RKO (cell line): ENCODE measurements at regions not wholly inside any gene's neighbourhood (a gene's known extent, or its start where the extent isn't known, plus 50 kb on each side); places are given as distances from the start of the nearest gene placed in this dataset.
A peak's percentile ranks its signal among the peaks of the same experiment; 100 is the strongest.
"Not testable (repeated sequence)": the region's sequence is repeated elsewhere in the genome, so short reads cannot be mapped to it uniquely, and the experiment has no call there.

ENCODE experiments used
- DNase-seq: peaks from one replicate; pipeline ENCODE4 v3.0.0-alpha.2; 2016; ENCODE audit warnings: low spot score

GRCh38 chr5:21336478-21336877, 1348.5 kb upstream of the CDH18 start:
- DNase-seq = peak; percentile 67

- not testable (repeated sequence) for DNase-seq
These were observed 1327.4 kb upstream of the CDH18 start for GRCh38 chr5:21315376-21315775.

DNA sequence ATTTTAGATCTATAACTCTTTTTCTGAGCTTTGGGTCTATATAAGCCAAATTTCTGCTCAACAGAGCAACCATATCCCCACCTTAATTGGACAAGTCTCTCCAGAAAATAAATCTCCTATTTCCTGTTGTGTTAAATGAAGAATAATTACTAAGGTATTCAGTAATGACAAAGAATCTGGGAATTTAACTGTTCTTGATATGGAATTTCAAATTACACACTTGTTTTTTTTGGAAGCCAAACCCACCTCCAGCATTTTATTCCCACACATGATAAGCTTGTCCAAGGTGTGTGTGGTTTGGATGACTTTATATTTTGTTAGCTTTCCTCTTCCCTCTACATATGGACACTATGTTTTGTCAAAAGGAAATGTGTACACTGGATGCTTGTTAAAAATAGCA, 1313.2 kb upstream of the CDH18 start:
- DNase-seq = not testable (repeated sequence)

DNA sequence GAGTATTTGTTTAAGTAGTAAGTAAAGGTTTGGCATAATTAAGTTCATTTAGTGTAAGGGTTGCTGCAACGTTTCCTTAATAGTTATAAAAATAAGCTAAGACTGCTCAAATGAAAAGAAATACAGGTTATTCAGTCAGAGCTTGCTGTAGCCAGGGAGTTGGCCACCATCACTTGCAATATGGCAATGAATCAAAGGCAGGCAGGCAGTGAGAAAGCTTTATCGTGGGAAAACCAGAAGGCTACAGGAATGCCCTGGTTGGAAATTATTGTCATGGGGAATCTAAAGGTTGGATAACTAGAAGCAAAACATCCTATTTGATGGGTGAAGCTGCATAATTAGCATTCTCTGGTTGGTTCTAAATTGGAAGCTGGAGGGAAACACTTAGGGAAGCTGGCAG, 1286.4 kb upstream of the CDH18 start:
- DNase-seq = not testable (repeated sequence)

- DNase-seq = no peak
These were observed 1275.4 kb upstream of the CDH18 start for GRCh38 chr5:21263361-21263760.

GRCh38 chr5:21254161-21254560, 1266.2 kb upstream of the CDH18 start:
- no peak for DNase-seq

DNA sequence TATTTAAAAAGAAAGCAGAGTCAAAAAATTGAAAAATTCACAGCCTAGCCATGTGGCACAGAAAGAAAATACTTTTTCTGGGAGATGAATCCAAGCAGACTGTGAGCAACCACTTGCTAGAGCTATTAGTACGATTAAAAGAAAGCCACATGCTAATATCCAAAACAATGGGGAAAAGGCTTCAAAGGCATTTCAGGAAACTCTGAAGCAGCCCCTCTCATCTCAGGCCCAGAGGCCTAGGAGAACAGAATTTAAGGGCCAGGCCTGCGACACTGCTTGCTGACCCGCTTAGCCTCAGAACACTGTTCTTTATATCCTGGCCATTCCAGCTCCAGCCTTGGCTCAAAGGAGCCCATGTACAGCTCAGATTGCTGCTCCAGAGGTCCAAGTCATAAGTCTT, 1257.0 kb upstream of the CDH18 start:
- no peak for DNase-seq

- DNase-seq = no peak
These were observed 1250.8 kb upstream of the CDH18 start for GRCh38 chr5:21238786-21239185.

DNA sequence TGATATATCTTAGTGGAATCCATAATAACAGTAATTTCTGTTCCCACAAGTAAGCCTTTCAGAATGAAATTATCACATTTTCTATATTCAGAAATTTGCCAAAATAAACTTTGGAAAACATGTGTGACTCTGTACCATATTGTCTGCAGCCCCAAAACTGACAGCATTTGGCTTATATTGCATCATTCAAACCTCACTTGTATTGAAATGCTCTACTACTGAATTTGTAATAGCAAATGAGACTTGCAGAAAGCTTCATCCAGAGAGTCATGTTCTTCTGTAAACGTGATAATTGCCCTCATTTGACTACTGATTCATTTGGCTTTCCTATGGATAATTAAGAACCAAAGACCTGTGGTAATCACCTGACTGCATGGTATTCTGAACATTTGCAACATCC, 1249.5 kb upstream of the CDH18 start:
- DNase-seq = no peak

- peak; percentile 55 for DNase-seq
These were observed 1249.0 kb upstream of the CDH18 start for GRCh38 chr5:21236971-21237427.

- no peak for DNase-seq
These were observed 1248.1 kb upstream of the CDH18 start for GRCh38 chr5:21236104-21236503.

DNA sequence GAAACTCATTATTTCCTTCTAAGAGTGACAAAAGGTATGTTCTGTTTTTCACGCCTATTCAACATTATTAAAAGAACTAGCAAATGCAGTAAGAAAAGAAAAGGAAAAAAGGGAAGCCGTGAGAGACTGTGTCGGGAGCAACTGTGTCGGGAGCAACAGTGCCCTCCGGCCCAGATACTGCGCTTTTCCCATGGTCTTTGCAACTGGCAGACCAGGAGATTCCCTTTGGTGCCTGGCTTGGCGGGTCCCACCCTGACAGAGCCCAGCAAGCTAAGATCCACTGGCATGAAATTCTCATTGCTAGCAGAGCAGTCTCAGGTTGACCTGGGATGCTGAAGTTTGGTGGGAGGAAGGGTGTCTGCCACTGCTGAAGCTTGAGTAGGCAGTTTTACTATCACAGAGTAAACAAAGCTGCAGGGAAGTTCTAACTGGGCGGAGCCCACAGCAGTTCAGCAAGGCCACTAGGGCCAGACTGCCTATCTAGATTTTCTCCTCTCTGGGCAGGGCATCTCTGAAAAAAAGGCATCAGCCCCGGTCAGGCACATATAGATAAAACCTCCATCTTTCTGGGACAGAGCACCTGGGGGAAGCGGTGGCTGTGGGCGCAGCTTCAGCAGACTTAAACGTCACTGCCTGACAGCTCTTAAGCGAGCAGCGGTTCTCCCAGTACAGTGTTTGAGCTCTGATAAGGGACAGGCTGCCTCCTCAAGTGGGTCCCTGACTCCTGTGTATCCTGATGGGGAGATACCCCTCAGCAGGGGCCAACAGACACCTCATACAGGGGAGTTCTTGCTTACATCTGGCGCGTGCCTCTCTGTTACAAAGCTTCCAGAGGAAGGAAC, 1237.4 kb upstream of the CDH18 start:
- DNase-seq = no peak

DNA sequence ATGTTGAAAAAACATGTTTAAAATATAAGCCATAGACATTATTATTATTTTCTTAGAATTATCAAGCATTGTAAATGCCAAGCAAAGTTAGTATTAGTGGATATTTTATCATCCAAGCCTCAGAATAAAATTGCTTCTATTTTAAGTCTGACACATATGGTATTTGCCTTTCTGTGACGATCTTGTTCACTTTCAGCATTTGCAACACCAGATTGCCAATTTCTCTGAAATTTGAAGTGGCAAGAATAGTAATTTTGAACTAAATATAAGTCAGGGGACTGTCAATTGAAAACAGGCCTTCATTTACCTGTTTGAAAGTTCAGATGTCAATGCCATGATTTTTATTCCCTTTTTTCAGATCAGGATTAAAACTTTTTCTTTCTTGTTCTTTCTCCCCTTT, 1233.6 kb upstream of the CDH18 start:
- no peak for DNase-seq

DNA sequence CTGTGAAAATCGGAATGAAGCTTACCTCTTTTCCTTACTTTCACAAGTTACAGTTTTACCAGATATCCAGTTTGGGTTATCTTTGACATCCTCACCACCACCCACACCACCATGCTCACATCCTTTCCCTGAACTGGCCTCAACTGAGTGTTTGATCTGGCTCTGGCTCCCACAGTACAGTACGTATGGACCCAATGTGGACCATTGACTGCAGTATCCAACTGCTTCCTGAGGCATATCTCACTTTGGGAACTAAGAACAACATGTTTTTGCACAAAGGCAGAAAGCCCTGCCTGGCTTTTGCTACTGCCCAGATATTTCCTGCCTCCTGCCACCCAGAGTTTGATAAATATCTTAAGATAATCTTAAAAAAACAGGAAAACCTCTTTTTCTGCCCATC, 1232.0 kb upstream of the CDH18 start:
- DNase-seq = no peak

- DNase-seq = peak; percentile 46
These were observed 1231.3 kb upstream of the CDH18 start for GRCh38 chr5:21219251-21219650.

GRCh38 chr5:21212026-21212425, 1224.0 kb upstream of the CDH18 start:
- DNase-seq = no peak

DNA sequence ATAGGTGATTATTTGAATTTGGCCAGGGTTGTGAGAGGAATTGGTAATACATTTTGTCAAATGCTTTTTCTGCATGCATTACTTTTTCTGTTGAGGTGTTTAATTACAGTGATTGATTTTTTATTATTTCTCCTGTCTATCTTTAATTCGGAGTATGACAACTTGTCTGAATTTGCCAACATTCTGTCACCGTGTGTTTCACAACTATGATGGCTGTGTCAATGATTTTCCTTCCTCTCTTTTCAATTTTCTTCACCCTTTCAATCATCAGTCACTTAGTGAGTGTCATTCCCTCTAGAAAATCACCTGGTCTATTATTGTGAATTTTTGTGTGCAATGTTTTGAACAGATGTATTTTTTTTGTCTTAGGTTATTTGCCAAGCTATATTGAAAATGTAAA, 1221.4 kb upstream of the CDH18 start:
- no peak for DNase-seq

GRCh38 chr5:21199087-21199486, 1211.1 kb upstream of the CDH18 start:
- DNase-seq = no peak

DNA sequence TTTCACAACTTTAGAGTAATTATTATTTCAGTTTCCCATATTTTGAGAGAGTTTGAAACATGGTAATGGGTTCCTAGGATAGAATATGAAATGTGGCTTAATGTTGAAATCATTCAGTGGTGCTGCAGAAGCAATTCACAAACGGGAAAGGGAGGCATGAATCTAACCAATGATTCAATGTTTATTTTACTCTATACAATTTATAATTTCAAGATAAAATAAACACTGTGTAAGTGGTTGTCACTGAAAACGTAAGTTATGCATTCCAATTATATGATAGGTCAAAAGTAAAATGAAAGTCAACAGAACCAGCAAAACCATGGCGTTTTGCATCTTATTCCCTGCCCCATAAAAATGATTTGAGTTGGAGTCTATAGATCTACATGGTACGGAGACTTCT, 1207.1 kb upstream of the CDH18 start:
- DNase-seq = no peak

- DNase-seq = no peak
These were observed 1197.5 kb upstream of the CDH18 start for GRCh38 chr5:21185536-21185935.

DNA sequence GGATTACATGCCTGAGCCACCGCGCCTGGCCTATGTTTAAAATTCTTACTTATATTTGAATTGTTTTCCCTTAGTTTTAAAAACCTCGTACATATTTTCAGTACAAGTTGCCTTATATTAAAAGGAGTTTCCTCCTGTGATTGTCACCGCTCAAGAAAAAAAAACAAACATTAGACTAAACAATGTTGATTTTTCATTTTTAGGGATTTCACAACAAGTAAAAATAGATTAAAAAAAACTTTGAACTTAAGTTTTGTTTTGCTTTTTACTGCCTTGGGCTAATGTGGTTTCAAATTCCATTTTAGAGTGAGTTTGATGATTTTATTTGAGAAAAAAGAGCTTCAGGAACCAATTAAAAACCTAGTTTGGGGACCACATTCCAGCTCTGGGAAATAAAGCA, 1196.6 kb upstream of the CDH18 start:
- DNase-seq = no peak

- no peak for DNase-seq
These were observed 1193.7 kb upstream of the CDH18 start for GRCh38 chr5:21181609-21182125.

GRCh38 chr5:21173526-21173925, 1185.5 kb upstream of the CDH18 start:
- DNase-seq = no peak

DNA sequence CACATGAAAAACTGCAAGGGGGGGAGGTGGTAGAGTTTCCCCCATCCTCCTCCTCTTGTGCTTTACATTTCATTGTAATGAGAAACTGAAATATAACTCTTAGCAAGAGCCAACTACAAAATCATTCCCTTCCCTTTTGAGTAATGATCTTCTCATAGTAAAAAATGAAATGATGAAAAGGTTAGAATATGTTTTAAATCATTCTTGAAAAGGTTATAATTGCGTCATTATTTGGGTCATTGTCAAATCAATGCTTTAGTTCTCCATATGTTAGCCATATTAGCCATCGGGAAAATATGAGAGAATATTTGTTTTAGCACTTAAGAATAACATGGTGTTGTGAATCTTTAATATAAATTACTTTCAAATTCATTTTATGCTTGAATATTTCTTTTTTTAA, 1185.0 kb upstream of the CDH18 start:
- DNase-seq = no peak
